SJCRH30 (cell line): ENCODE measurements at regions not wholly inside any gene's neighbourhood (a gene's known extent, or its start where the extent isn't known, plus 50 kb on each side); places are given as distances from the start of the nearest gene placed in this dataset.
"Not testable (repeated sequence)": the region's sequence is repeated elsewhere in the genome, so short reads cannot be mapped to it uniquely, and the experiment has no call there.

ENCODE experiments used
- DNase-seq, 2 experiments: peaks; one replicate each; pipeline ENCODE4 v3.0.0-alpha.2; 2015 to 2020
- H3K27ac ChIP-seq: fragments of 250-450 bp; sonication (Bioruptor Pico); 2 replicates; pipeline ENCODE4 v1.5.1; 2020; ENCODE audit warnings: mild to moderate bottlenecking, moderate library complexity
- H3K27me3 ChIP-seq: fragments of 250-450 bp; sonication (Bioruptor Pico); 2 replicates; pipeline ENCODE4 v1.5.1; 2020; ENCODE audit warnings: mild to moderate bottlenecking, moderate library complexity
- H3K36me3 ChIP-seq: fragments of 250-450 bp; sonication (Bioruptor Pico); 2 replicates; pipeline ENCODE4 v1.5.1; 2020; ENCODE audit warnings: mild to moderate bottlenecking, moderate library complexity
- H3K4me1 ChIP-seq: fragments of 250-450 bp; sonication (Bioruptor Pico); 2 replicates; pipeline ENCODE4 v1.5.1; 2020; ENCODE audit warnings: mild to moderate bottlenecking, moderate library complexity
- H3K4me3 ChIP-seq: fragments of 250-450 bp; sonication (Bioruptor Pico); 2 replicates; pipeline ENCODE4 v1.5.1; 2020; ENCODE audit warnings: mild to moderate bottlenecking, moderate library complexity
- H3K9me3 ChIP-seq: fragments of 250-450 bp; sonication (Bioruptor Pico); replicated peaks from 2 replicates; pipeline ENCODE4 v1.5.1; 2020; ENCODE audit warnings: mild to moderate bottlenecking, moderate library complexity

DNA sequence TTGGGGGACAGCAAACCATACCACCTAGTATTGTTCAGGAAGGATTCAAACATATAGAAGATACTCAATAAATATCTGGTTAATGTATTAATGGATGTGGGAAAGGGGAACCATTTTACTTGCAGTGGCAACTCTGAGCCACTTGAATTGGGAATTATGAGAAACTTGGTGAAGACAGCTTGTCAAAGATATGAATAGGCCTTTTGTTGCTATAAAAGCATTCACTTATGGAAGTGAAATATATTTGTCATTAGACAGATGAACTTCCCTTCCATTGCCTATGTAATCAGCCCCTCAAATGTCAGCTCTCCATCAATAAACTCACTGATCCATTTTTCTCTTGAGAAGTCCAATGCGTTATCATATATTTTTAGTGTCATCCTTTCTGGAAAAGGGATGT, 56.1 kb downstream of the GPR85 start:
- Histone ChIP-seq H3K9me3 (no peaks in the 10 kb centered on the region), H3K27ac (no peak overlapping the region), H3K4me3 (no peak overlapping the region), H3K27me3 (no peaks in the 10 kb centered on the region), H3K4me1 (no peaks in the 10 kb centered on the region), H3K36me3 (no peaks in the 10 kb centered on the region; the same call in 1 of the 2 replicates)
- no peak for DNase-seq

DNA sequence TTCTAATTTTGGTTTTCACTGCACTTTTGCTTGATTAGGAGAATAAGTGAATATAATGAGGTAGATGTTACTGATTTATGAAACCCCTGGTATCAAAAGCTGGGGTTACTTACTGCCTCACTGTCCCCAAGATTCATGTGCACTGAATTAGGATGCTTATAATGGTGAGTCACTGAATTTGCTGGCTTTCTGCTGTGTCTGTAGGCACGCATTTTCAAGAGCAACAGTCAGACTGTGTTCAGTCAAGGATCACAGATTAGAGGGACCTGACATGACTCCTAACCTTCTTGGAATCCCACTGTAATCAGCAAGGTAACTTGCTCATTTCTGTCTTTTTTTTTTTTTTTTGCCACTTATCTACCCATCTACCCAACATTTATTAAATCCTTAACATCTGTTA, 59.7 kb downstream of the GPR85 start:
- H3K9me3 ChIP-seq: no peaks in the 10 kb centered on the region
- no peak overlapping the region for H3K4me3 ChIP-seq
- no peaks in the 10 kb centered on the region for H3K4me1 ChIP-seq
- H3K27ac ChIP-seq: no peak overlapping the region
- H3K27me3 ChIP-seq: no peaks in the 10 kb centered on the region
- no peaks in the 10 kb centered on the region; the same call in 1 of the 2 replicates for H3K36me3 ChIP-seq
- DNase-seq: no peak

DNA sequence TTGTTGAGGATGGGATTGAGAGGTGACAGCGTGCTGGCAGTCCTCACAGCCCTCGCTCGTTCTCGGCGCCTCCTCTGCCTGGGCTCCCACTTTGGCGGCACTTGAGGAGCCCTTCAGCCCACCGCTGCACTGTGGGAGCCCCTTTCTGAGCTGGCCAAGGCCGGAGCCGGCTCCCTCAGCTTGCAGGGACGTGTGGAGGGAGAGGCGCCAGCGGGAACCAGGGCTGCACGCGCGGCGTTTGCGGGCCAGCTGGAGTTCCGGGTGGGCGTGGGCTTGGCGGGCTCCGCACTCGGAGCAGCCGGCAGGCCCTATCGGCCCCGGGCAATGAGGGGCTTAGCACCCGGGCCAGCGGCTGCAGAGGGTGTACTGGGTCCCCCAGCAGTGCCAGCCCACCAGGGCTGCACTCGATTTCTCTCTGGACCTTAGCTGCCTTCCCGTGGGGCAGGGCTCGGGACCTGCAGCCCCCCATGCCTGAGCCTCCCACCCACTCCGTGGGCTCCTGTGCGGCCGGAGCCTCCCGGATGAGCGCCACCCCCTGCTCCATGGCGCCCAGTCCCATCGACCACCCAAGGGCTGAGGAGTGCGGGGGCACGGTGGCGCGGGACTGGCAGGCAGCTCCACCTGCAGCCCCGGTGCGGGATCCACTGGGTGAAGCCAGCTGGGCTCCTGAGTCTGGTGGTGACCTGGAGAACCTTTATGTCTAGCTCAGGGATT, 69.3 kb downstream of the GPR85 start:
- H3K27ac ChIP-seq, DNase-seq, H3K4me1 ChIP-seq, H3K9me3 ChIP-seq, H3K4me3 ChIP-seq, H3K27me3 ChIP-seq, H3K36me3 ChIP-seq: not testable (repeated sequence)

DNA sequence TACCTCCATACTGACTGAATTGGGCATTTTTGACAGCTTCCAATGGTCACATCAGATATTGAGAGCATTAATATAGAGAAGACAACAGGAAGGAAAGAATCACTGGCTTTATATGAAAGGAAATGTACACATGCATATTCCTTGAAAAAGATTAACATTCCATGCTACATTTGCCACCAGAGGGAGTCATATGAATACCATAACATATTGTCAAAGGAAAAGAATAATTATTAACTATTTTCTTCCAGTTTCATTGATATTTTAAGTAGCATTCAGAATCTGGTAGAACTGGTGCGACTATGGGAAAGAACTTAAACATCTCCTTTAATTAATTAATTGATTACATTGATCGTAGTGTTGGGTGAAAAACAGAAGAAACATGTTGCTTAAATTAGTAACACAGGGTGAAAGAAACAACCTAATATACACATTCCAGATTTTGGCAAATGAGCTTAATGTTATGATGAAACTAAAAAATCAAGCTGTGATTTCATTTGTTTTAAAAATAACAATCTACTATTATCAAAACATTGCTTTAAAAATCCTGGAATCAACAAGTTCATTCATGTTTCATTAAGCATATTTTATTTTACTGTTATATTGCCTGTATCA, 71.5 kb downstream of the GPR85 start:
- H3K4me3 ChIP-seq: no peak overlapping the region
- H3K27ac ChIP-seq: no peak overlapping the region
- peak in 1 of 2 experiments; percentile 72 for DNase-seq
- no peaks in the 10 kb centered on the region for H3K4me1 ChIP-seq
- H3K9me3 ChIP-seq: no peaks in the 10 kb centered on the region; the same call in 1 of the 2 replicates
- H3K36me3 ChIP-seq: no peaks in the 10 kb centered on the region
- no peaks in the 10 kb centered on the region for H3K27me3 ChIP-seq

DNA sequence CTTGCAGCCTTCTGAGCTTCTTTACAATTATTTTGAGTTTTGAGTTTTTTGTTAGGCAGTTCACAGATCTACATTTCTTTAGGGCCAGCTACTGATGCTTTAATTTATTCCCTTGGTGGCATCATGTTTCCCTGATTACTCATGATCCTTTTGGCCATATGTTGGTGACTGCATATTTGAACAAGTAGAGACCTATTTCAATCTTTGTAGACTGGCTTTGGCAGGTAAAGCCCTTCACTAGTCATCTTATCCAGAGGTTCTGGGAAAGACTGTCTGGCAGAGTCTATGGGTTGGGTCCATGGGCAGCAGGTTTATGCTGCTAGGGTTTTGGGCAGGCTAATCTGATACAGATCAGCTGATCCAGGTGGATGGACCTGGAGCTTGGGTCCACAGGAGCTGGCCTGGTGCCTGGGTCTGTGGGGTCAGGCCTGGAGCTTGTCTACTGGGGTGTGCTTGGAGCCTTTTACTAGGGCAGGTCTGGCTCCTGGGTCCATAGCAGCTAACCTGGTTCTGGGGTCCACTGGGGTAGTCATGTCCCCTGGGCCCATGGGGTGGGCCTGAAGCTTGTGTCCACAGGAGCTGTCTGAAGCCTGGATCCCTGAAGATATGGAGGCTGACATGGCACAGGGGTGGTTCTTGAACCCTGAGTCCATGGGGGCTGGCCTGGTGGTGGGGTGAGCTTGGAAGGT, 72.7 kb downstream of the GPR85 start:
- no peaks in the 10 kb centered on the region for H3K27me3 ChIP-seq
- no peaks in the 10 kb centered on the region for H3K4me1 ChIP-seq
- no peaks in the 10 kb centered on the region; the same call in 1 of the 2 replicates for H3K9me3 ChIP-seq
- DNase-seq: no peak
- H3K4me3 ChIP-seq: no peak overlapping the region
- no peak overlapping the region for H3K27ac ChIP-seq
- H3K36me3 ChIP-seq: no peaks in the 10 kb centered on the region

DNA sequence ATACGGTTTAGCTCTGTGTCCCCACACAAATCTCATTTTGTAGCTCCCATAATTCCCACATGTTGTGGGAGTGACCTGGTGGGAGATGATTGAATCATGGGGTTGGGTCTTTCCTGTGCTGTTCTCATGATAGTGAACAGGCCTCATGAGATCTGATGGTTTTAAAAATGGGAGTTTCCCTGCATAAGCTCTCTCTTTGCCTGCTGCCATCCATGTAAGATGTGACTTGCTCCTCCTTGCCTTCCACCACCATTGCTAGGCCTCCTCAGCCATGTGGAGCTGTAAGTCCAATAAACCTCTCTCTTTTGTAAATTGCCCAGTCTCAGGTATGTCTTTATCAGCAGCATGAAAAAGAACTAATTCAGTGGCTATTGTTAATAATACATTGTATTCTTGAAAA, 73.8 kb downstream of the GPR85 start:
- not testable (repeated sequence) for H3K4me3 ChIP-seq, H3K27me3 ChIP-seq, H3K4me1 ChIP-seq, H3K36me3 ChIP-seq, H3K9me3 ChIP-seq, H3K27ac ChIP-seq, DNase-seq

DNA sequence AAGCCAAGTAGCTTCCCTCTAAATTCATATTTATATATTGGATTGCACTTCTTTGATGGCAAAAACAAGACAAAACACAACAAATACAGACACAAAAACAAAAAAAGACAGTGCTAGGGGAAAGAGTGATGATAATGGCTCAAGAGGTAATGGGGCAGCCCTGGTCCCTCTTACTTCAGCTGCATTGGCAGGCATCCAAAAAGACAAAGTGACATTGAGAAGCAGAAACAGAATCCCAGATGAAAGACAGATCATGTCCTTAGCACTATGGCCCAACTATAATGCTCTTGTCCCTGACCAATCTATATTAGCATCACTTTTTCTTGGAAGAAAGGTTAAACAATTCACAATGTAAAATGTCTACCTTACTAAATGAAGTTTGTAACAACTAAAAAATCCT, 76.2 kb downstream of the GPR85 start:
- peak in 1 of 2 experiments; percentile 26 for DNase-seq
- no peaks in the 10 kb centered on the region; the same call in 1 of the 2 replicates for H3K4me1 ChIP-seq
- no peak overlapping the region for H3K27ac ChIP-seq
- H3K27me3 ChIP-seq: no peaks in the 10 kb centered on the region
- H3K4me3 ChIP-seq: no peak overlapping the region
- no peaks in the 10 kb centered on the region for H3K36me3 ChIP-seq
- no peaks in the 10 kb centered on the region; the same call in 1 of the 2 replicates for H3K9me3 ChIP-seq

DNA sequence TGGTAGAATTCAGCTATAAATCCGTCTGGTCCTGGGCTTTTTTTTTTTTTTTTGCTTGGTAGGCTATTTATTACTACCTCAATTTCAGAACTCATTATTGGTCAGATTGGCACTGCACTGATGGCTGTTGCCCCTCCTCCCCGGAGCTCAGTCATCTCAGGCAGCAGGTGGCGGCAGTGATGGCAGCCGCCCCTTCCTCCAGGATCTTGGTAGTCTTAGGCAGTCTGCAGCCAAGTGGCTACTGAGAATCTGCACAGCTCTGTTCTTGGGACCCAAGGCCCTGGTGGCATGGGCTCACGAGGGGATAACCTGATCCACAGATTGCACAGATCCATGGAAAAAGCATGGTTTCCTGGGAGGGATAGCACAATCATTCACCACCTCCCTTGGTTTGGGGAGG, 77.9 kb downstream of the GPR85 start:
- Histone ChIP-seq H3K36me3 (no peaks in the 10 kb centered on the region), H3K27ac (no peak overlapping the region), H3K4me3 (no peak overlapping the region), H3K4me1 (no peaks in the 10 kb centered on the region; the same call in 1 of the 2 replicates), H3K9me3 (no peaks in the 10 kb centered on the region; the same call in 1 of the 2 replicates), H3K27me3 (no peaks in the 10 kb centered on the region)
- DNase-seq: no peak

DNA sequence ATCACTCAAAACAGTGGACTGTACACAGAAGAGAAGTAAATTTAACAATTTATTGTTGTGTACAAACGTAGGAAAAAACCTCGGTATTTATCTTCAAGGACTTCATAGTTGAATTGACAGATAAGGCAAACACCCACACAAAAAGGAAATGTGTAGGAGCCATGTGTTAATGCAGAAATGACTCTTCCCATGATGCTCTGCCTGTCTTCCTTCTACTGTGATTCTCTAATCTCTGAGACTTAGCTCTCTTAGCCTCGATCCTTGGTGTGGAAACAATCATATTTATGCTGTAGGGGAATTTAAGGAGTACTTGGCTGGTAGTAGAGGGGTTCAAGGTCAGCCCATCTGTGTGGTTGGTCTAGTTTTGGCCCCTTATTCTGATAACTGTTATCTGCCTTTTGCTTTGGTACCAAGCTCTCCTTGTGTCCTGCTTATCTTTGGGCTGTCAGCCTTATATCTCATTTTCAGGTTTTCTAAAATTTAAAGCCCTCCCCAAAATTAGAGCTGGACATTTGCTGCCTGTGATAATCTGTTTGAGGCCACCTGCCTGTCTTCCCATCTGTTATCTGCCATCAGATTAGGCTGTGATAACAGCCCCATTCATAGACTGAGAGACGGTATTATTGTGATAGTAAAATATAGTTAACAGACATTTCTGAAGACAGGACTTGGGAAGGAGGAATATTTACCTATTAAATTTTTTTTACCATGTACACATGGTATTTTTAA, 81.7 kb downstream of the GPR85 start:
- DNase-seq: no peak
- H3K27me3 ChIP-seq: no peaks in the 10 kb centered on the region
- no peaks in the 10 kb centered on the region; the same call in 1 of the 2 replicates for H3K4me1 ChIP-seq
- no peak overlapping the region for H3K4me3 ChIP-seq
- no peaks in the 10 kb centered on the region for H3K36me3 ChIP-seq
- H3K27ac ChIP-seq: no peak overlapping the region
- H3K9me3 ChIP-seq: no peaks in the 10 kb centered on the region; the same call in 1 of the 2 replicates

DNA sequence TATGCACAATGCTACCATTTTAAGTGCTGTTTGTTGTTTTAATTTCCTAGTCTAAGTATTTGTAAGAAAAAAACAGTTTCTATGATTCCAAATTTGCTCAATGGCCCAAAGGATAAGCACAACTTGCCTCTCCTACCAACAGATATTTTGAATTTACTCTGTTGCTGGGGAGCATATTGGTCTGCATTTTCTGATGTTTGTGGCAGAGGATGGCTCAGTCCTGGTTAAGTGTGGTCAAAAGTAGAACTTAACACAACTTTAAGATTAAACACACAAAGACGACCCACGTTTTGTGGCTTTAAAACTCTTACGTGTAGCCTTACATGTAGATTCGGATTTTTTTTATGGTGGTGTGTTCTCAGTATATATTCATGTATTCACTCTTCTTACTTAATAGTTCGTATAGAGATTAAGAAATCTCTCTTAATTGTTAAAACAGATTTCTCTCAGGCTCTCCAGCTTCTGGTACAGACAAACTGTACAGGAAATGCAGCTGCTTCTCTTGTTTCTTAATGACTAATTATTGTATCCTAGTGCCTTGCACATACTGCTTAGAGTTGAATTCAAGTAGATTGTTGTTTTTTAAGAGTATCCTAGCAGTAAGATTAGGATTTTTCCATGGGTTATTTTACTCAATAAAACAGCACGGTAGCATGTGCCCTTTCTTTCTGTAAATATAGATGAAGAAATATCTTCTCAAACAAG, 86.2 kb downstream of the GPR85 start:
- Histone ChIP-seq H3K9me3 (0 out of 2 replicates have a peak, but pooled peaks cover 2% of the 10 kb centered on the region), H3K27me3 (no peaks in the 10 kb centered on the region), H3K4me1 (peaks cover 7% of the 10 kb centered on the region; the same call in 1 of the 2 replicates), H3K4me3 (no peak overlapping the region), H3K36me3 (no peaks in the 10 kb centered on the region), H3K27ac (no peak overlapping the region)
- no peak for DNase-seq

DNA sequence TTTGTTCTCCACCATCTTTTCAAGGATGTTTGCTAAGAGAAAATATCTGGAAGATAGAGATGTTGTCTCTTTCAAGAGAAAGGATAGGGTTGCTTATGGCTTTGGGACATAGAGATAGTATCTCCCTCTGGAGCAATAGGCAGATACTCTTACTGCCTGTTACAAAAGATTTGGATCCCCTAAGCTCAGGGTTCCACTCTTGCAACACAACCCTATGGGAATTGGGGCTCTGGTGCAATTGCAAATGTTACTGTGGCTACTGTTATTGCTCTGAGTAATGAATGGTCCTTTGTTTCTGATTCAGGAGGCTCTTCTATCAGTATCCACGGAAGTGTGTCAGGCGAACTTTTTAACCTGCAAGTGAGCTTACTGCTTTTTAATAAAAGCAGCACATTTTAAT, 88.8 kb downstream of the GPR85 start:
- no peaks in the 10 kb centered on the region for H3K36me3 ChIP-seq
- H3K9me3 ChIP-seq: 0 out of 2 replicates have a peak, but pooled peaks cover 2% of the 10 kb centered on the region
- no peak for DNase-seq
- H3K27ac ChIP-seq: no peak overlapping the region
- H3K4me1 ChIP-seq: peaks cover 12% of the 10 kb centered on the region
- no peak overlapping the region for H3K4me3 ChIP-seq
- no peaks in the 10 kb centered on the region for H3K27me3 ChIP-seq

DNA sequence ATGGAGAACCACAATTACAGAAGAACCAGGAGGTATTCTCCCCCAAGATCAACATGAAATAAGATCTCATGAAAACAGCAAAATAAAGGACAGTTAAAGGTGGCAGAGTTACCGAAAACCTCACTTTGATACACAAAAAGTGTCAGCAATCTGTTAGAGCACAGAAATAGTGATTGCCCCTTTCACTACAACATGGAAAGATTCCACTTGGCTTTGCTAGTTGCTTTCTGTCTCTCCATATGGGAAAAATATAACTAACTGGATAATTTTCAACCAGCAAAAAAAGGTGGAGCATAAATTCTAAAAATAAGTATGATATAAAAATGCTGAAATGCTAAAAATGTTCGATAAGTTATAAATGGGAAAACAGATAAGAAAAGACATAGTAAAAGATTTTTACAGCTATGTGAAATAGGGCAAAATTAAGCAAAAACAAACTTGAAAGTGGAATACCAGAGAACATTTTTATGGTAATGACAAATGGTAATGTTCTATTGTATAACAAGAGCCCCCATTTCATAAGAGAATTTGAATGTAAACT, 90.2 kb downstream of the GPR85 start:
- no peak for DNase-seq
- no peaks in the 10 kb centered on the region for H3K36me3 ChIP-seq
- H3K4me3 ChIP-seq: no peak overlapping the region
- 0 out of 2 replicates have a peak, but pooled peaks cover 2% of the 10 kb centered on the region for H3K9me3 ChIP-seq
- peaks cover 12% of the 10 kb centered on the region for H3K4me1 ChIP-seq
- H3K27ac ChIP-seq: no peak overlapping the region
- H3K27me3 ChIP-seq: no peaks in the 10 kb centered on the region

DNA sequence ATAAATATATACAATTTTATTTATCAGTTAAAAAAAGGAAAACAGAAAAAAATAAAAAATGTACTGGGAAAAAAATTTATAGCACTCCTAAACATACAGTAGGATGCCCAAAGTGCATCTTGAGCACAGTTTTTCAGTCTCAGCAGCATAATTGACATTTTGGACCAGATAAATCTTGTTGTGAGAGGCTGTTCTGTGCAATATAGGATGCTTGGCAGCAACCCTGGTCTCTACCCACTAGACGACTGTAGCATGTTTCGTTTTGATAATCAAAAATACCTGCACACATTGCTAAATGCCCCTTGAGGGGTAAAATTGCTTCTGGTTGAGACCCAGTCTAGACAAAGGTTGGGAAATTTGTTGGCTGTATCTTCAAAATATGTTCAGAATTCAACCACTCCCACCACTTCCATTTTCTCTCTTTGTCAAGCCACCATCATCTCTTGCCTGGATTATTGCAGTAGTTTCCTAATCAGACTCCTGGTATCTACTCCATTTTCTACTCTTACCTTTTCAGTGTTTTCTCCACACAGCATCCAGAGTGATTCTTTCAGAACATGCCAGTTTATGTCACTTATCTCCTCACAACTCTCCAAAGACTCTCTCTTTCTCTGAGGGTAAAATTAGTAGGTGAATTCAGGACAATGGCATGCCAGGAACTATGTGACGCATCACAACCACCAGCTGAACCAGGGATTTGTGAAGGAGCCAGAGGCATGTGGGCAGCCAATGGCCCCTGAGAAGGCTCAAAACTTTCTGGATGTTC, 91.4 kb downstream of the GPR85 start:
- Histone ChIP-seq H3K36me3 (no peaks in the 10 kb centered on the region), H3K27ac (peak overlapping the region; percentile 52), H3K27me3 (no peaks in the 10 kb centered on the region), H3K9me3 (0 out of 2 replicates have a peak, but pooled peaks cover 2% of the 10 kb centered on the region), H3K4me3 (peak overlapping the region; percentile 8), H3K4me1 (peaks cover 12% of the 10 kb centered on the region)
- DNase-seq: peak; percentile 28 to 46
